ENCODE measurements at regions not wholly inside any gene's neighbourhood (a gene's known extent, or its start where the extent isn't known, plus 50 kb on each side); places are given as distances from the start of the nearest gene placed in this dataset.

GRCh38 chrX:7242613-7243012 lies 94.7 kb upstream of the PUDP start:
- no peak for TF ChIP-seq SUZ12 (IDR thresholded peaks at IDR 0.05; ENCODE audit: extremely low read depth, insufficient read depth, insufficient read length)
- no peak for TF ChIP-seq ZNF274 (IDR thresholded peaks at IDR 0.05; ENCODE audit: low read depth, low read length)
